Prostate gland (tissue), 2 donors: ENCODE measurements at regions not wholly inside any gene's neighbourhood (a gene's known extent, or its start where the extent isn't known, plus 50 kb on each side); places are given as distances from the start of the nearest gene placed in this dataset.

Experiments
- DNase-seq: peaks from one replicate; pipeline ENCODE4 v3.0.0-alpha.2; 2019; ENCODE audit warnings: low spot score
- H3K27ac ChIP-seq, 2 donors: fragments of 200-600 bp; sonication (generic); 2 replicates each; pipeline ENCODE4 v1.5.1; 2017 to 2019
- H3K27me3 ChIP-seq: fragments of 200-600 bp; sonication (generic); replicated peaks from 2 replicates; pipeline ENCODE4 v1.5.1; 2019; ENCODE audit not compliant: insufficient read depth
- H3K36me3 ChIP-seq, 2 donors: fragments of 200-600 bp; sonication (generic); 1 replicate in 1 of 2; 2 replicates in 1 of 2; pipeline versions ENCODE4 v1.5.1 to v1.8.1; 2017 to 2019
- H3K4me1 ChIP-seq: fragments of 200-600 bp; sonication (generic); replicated peaks from 2 replicates; pipeline ENCODE4 v1.5.1; 2019
- H3K4me3 ChIP-seq, 2 donors: fragments of 200-600 bp; sonication (generic); 2 replicates each; pipeline ENCODE4 v1.5.1; 2017 to 2019
- H3K9me3 ChIP-seq: fragments of 200-600 bp; sonication (generic); 2 replicates; pipeline ENCODE4 v1.5.1; 2017
- CTCF ChIP-seq, 4 experiments: fragments of 200-600 bp in 2 of 4; fragments of 450-650 bp in 2 of 4; sonication (generic) in 2 of 4; IDR thresholded peaks; 1 replicate in 3 of 4; 2 replicates in 1 of 4; pipeline ENCODE4 v1.5.1; 2016 to 2019; ENCODE audit warnings: antibody characterized with exemption in 4 of 4, mild to moderate bottlenecking in 2 of 4, moderate library complexity in 2 of 4
- POLR2A ChIP-seq: fragments of 450-650 bp; IDR thresholded peaks from one replicate; pipeline ENCODE4 v1.6.1; 2016; ENCODE audit warnings: antibody characterized with exemption, mild to moderate bottlenecking
- POLR2AphosphoS5 ChIP-seq: sonication (generic); formaldehyde crosslinking; IDR thresholded peaks from one replicate; pipeline ENCODE4 v1.6.1; 2017; ENCODE audit warnings: antibody characterized with exemption
- WGBS: methylation state at CpG from one replicate; pipeline ENCODE4 v1.1.5; 2018; 5-methylcytosine and 5-hydroxymethylcytosine counted together
- intact Hi-C: fragments of 100-400 bp; cut with DNase I; formaldehyde crosslinking; loops from one replicate; pipeline ENCODE4 v1.14.2; 2022

- Histone ChIP-seq H3K4me1 (no peaks in the 10 kb centered on the region), H3K27ac (no peak overlapping the region), H3K36me3 (no peaks in the 10 kb centered on the region), H3K27me3 (no peaks in the 10 kb centered on the region), H3K9me3 (no peaks in the 10 kb centered on the region), H3K4me3 (no peak overlapping the region)
- DNase-seq: no peak
- WGBS: 97% methylated on average over 2 of the region's 2 CpGs
- TF ChIP-seq CTCF (IDR thresholded peaks at IDR 0.05): no peak
- no peak for TF ChIP-seq POLR2AphosphoS5
- TF ChIP-seq POLR2A: no peak
- intact Hi-C loops: no loop called here
Measured at GRCh38 chr19:30115947-30116346, 173.9 kb downstream of the URI1 start.

GRCh38 chr19:30116530-30116929, 174.5 kb downstream of the URI1 start:
- Histone ChIP-seq H3K4me3 (no peak overlapping the region), H3K27ac (no peak overlapping the region), H3K27me3 (no peaks in the 10 kb centered on the region), H3K9me3 (no peaks in the 10 kb centered on the region), H3K4me1 (no peaks in the 10 kb centered on the region), H3K36me3 (no peaks in the 10 kb centered on the region)
- intact Hi-C loops: no loop called here
- TF ChIP-seq CTCF (IDR thresholded peaks at IDR 0.05): no peak
- TF ChIP-seq POLR2AphosphoS5: no peak
- no peak for DNase-seq

GRCh38 chr19:30116984-30117555, 175.0 kb downstream of the URI1 start:
- Histone ChIP-seq H3K27ac (no peak overlapping the region), H3K4me1 (no peaks in the 10 kb centered on the region), H3K36me3 (no peaks in the 10 kb centered on the region), H3K9me3 (no peaks in the 10 kb centered on the region), H3K4me3 (no peak overlapping the region), H3K27me3 (no peaks in the 10 kb centered on the region)
- intact Hi-C loops: no loop called here
- WGBS: 78% methylated on average over 16 of the region's 16 CpGs
- TF ChIP-seq POLR2AphosphoS5: no peak
- no peak for TF ChIP-seq CTCF (IDR thresholded peaks at IDR 0.05)
- no peak for TF ChIP-seq POLR2A
- DNase-seq: no peak

DNA sequence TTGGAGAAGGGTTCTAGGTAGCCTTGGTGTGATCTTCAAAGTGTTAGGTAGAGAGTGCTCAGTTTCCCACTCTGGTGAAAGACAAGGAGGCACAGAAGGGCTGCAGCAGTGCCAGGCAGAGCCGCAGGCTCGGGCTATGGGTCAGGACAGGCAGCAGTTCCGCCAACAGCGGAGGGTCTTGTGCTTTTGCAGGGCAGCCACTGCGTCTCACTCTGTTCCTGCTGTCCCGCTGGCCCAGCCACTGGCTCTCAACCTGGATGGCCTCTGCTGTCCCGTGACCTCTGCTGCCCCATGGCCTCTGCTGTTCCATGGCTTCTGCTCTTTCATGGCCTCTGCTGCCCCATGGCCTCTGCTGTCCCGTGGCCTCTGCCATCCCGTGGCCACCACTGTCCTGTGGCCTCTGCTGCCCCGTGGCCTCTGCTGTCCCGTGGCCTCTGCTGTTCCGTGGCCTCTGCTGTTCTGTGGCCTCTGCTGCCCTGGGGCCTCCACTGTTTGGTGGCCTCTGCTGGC, 175.7 kb downstream of the URI1 start:
- Histone ChIP-seq H3K27me3 (no peaks in the 10 kb centered on the region), H3K4me1 (no peaks in the 10 kb centered on the region), H3K36me3 (no peaks in the 10 kb centered on the region), H3K9me3 (no peaks in the 10 kb centered on the region), H3K4me3 (no peak overlapping the region), H3K27ac (no peak overlapping the region)
- TF ChIP-seq POLR2AphosphoS5 (no peak), CTCF (IDR thresholded peaks at IDR 0.05) (no peak), POLR2A (no peak)
- DNase-seq: no peak
- 92% methylated on average over 12 of the region's 12 CpGs for WGBS
- intact Hi-C loops: no loop called here

DNA sequence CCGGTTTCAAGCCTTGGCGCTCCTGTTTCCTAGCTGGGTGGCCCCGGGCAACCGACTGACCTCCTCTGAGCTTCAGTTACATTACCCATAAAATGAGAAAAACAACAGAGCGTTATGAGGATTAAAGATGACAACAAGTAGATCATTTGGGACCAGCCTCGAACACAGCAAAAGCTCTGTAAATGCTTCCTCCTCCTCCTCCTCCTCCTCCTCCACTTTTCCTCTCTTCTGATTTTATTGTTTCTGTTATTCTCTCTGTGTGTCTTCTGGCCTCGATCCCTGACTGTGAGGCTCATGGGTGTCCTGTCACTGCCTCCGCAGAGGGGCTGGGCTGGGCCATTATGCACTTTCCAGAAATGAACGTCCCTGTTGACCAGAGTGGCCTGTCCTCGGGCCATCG, 176.2 kb downstream of the URI1 start:
- H3K27me3 ChIP-seq: no peaks in the 10 kb centered on the region
- WGBS: 78% methylated on average over 11 of the region's 11 CpGs
- H3K4me1 ChIP-seq: no peaks in the 10 kb centered on the region
- H3K27ac ChIP-seq: no peak overlapping the region
- TF ChIP-seq POLR2AphosphoS5: no peak
- TF ChIP-seq CTCF (IDR thresholded peaks at IDR 0.05): no peak
- TF ChIP-seq POLR2A: no peak
- intact Hi-C loops: no loop called here
- H3K36me3 ChIP-seq: no peaks in the 10 kb centered on the region
- no peak overlapping the region for H3K4me3 ChIP-seq
- no peak for DNase-seq
- no peaks in the 10 kb centered on the region for H3K9me3 ChIP-seq
